GM15510 (cell line): ENCODE measurements at regions not wholly inside any gene's neighbourhood (a gene's known extent, or its start where the extent isn't known, plus 50 kb on each side); places are given as distances from the start of the nearest gene placed in this dataset.

Experiments used
- POLR2A ChIP-seq: IDR thresholded peaks from 3 replicates; pipeline ENCODE4 v1.6.1; 2011; ENCODE audit warnings: borderline replicate concordance; ENCODE audit not compliant: insufficient read length; ENCODE audit errors: extremely low read depth

DNA sequence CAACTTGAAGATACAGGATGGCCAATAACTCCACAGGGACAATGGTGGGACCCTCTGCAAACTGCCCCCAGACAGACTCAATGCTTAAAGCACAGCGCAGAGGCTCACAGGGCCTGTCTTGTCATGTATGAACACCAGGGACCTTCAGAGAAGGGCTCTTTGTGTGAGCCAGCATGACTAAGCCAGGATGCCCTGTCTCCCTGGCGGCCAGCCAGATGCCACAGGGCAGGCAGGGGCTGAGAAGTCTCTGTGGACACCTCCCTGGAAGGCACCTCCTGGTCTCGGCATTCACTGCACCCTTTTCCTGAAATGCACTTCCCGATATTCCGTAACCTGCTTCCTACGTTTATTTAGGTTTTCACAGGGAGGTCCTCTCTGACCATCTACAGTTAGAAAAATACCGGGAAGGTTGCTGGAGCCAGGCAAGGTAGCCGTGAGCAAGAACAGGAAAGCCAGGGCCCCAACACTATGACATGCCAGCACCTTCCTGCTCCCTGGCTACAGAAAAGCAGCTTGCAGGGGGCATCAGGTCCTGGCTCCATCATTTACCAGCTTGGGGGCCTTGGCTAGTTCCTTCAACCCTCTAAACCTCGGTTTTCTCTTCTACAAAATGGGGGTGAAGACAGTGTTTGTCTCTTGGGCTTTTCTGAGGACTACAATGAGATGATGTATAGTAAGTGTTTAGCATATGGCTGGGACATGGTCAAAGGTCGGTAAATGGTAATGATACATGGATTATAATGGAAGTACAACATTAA, 65.0 kb downstream of the PITPNM2 start:
- TF ChIP-seq POLR2A: no peak

- no peak for TF ChIP-seq POLR2A
Measured at GRCh38 chr12:123085066-123085465, 65.8 kb downstream of the PITPNM2 start.

- TF ChIP-seq POLR2A: peak; percentile 24
Measured at GRCh38 chr12:123083661-123084571, 67.0 kb downstream of the PITPNM2 start.

DNA sequence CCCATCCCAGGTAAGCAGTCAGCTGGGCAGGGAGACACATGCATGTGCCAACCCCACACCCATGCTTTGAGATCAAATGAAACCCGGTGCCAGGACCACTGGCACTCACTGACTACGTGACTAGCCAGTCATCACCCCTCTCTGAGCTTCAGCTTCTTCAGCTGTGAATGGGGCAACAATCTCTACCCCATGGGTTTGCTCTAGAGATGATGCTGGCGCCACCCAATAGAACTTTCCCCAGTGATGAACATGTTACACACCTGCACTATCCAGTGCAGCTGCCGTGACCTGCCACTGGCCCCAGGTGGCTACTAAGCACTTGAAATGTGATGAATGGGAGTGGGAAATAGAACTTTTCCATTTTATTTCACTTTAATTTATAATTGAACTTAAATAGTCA, 70.3 kb downstream of the PITPNM2 start:
- TF ChIP-seq POLR2A: no peak

- no peak for TF ChIP-seq POLR2A
Measured at GRCh38 chr12:123078531-123079155, 72.2 kb downstream of the PITPNM2 start.

GRCh38 chr12:123078120-123078465, 72.8 kb downstream of the PITPNM2 start:
- no peak for TF ChIP-seq POLR2A

GRCh38 chr12:123077298-123078119, 73.4 kb downstream of the PITPNM2 start:
- no peak for TF ChIP-seq POLR2A

DNA sequence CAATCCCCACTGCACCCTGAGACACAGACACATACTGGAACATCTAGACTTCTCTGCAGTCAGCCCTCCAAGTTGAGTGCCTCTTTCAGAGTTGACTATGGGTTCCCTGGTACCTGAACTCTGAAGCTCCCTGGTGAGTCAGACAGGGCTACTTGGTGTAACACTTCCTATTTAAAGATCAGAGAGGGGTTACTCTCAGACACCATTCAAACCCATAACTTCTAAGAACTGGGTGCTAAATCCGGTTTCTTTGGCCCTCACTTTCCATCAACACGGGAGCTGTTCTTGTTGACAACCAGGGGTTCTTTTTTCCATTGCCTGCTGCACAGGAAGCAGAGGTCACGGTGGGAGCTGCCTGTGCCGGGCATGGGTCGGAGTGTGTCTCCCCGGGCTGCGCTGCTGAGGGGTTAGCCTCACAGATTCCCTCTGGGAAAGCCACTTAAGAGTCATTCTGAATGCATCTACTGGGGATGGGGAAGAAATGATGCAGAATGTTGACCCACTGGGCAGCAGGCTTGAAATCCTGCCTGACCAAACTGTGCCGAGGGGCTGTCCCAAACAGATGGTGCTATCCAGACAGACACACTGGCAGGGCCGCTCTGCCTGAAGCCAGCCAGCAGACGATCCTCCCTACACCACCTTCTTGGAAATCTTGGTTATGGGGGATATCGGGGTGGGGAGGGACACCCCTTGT, 74.1 kb downstream of the PITPNM2 start:
- no peak for TF ChIP-seq POLR2A

GRCh38 chr12:123075646-123076171, 75.2 kb downstream of the PITPNM2 start:
- no peak for TF ChIP-seq POLR2A

- TF ChIP-seq POLR2A: no peak
Measured at GRCh38 chr12:123075087-123075645, 75.7 kb downstream of the PITPNM2 start.

DNA sequence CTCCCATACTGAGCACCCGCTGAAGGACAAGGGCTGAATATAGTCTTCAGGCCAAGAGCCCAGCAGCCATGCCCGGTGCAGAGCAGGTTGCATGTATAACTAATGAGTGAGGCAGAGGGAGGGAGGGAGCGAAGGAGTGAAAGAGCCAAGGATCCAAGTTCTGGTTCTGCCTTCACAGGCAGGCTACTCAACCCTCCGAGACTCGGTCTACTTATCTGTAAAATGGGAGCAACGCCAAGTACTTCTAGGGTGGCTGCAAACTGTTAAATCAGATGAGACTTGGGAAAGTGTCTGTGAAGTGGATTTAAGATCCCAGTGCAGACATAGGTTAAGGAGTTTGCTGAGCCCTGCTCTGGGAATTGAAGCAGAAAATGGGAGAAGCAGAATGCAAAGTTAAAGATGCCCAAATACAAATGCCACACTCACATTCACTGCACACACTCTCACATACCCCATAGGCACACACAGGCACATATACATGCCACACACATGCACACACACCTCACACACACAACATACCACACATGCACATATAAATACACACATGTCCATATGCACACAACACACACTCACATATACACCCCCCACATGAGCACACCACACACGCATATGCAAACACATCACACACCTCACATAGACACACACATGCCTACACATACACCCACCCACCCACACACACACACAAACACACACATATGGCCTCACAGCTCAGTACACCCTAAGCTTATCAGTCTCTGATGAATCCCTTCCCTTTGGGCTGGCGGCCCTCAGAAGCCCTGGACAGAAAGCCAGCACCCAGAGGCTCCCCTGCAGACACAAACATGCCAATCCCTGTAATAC, 76.7 kb downstream of the PITPNM2 start:
- TF ChIP-seq POLR2A: no peak

- no peak for TF ChIP-seq POLR2A
Measured at GRCh38 chr12:123073292-123073691, 77.6 kb downstream of the PITPNM2 start.
